Astrocyte of the cerebellum (primary cell): ENCODE measurements at regions not wholly inside any gene's neighbourhood (a gene's known extent, or its start where the extent isn't known, plus 50 kb on each side); places are given as distances from the start of the nearest gene placed in this dataset.

Source experiments
- DNase-seq: peaks from one replicate; pipeline ENCODE4 v3.0.0-alpha.2; 2011; ENCODE audit warnings: low read depth
- H3K4me3 ChIP-seq: 2 replicates; pipeline ENCODE4 v1.5.1; 2011; ENCODE audit warnings: mild to moderate bottlenecking, low read depth, low read length, moderate library complexity
- CTCF ChIP-seq: IDR thresholded peaks from 2 replicates; pipeline ENCODE4 v1.5.1; 2012; ENCODE audit warnings: low read length, low read depth, moderate library complexity, mild to moderate bottlenecking; ENCODE audit errors: missing control alignments
- in situ Hi-C: cut with HindIII; loops from 2 replicates; pipeline ENCODE4 v1.10.0; 2017; ENCODE audit warnings: low sequenced_read_pairs

GRCh38 chr6:103784117-103784516 is 1075.6 kb downstream of the HACE1 start:
- no peak overlapping the region for H3K4me3 ChIP-seq
- no peak for TF ChIP-seq CTCF
- in situ Hi-C loops, result no loop called here
- DNase-seq, result no peak

GRCh38 chr6:103783329-103783728 is 1076.4 kb downstream of the HACE1 start:
- in situ Hi-C loops, result no loop called here
- H3K4me3 ChIP-seq, result no peak overlapping the region
- DNase-seq, result no peak
- TF ChIP-seq CTCF, result no peak

- TF ChIP-seq CTCF, result no peak
- in situ Hi-C loops, result no loop called here
- no peak overlapping the region for H3K4me3 ChIP-seq
- DNase-seq, result no peak
These were observed 1090.3 kb downstream of the HACE1 start for GRCh38 chr6:103769431-103769830.

- TF ChIP-seq CTCF, result no peak
- no peak overlapping the region for H3K4me3 ChIP-seq
- in situ Hi-C loops, result no loop called here
- DNase-seq, result no peak
These were observed 1109.1 kb downstream of the HACE1 start for GRCh38 chr6:103750603-103751002.

GRCh38 chr6:103734016-103734415 is 1125.7 kb downstream of the HACE1 start:
- in situ Hi-C loops, result no loop called here
- no peak for DNase-seq

GRCh38 chr6:103729658-103730057 is 1130.1 kb downstream of the HACE1 start:
- no peak overlapping the region for H3K4me3 ChIP-seq
- no peak for TF ChIP-seq CTCF
- no peak for DNase-seq
- in situ Hi-C loops, result no loop called here

More at GRCh38 chr6:103734016-103734415, 1125.7 kb downstream of the HACE1 start:
- no peak for TF ChIP-seq CTCF
- H3K4me3 ChIP-seq, result no peak overlapping the region
